Ascending aorta (tissue), 2 donors: ENCODE measurements at regions not wholly inside any gene's neighbourhood (a gene's known extent, or its start where the extent isn't known, plus 50 kb on each side); places are given as distances from the start of the nearest gene placed in this dataset.

Experiments
- DNase-seq, 2 donors: peaks; one replicate each; pipeline ENCODE4 v3.0.0-alpha.2; 2019; ENCODE audit warnings: low spot score in 2 of 2
- H3K27ac ChIP-seq, 2 donors: fragments of 200-600 bp; sonication (generic); one replicate each; pipeline ENCODE4 v1.5.1; 2016 to 2017; ENCODE audit warnings: mild to moderate bottlenecking in 1 of 2
- H3K27me3 ChIP-seq: fragments of 200-600 bp; sonication (generic); one replicate; pipeline ENCODE4 v1.5.1; 2017
- H3K36me3 ChIP-seq, 2 donors: fragments of 200-600 bp; sonication (generic); one replicate each; pipeline ENCODE4 v1.5.1; 2016
- H3K4me1 ChIP-seq, 2 donors: fragments of 200-600 bp; sonication (generic); one replicate each; pipeline ENCODE4 v1.5.1; 2016 to 2017; ENCODE audit warnings: mild to moderate bottlenecking in 1 of 2
- H3K4me3 ChIP-seq, 2 donors: fragments of 200-600 bp; sonication (generic); one replicate each; pipeline ENCODE4 v1.5.1; 2016 to 2017; ENCODE audit warnings: mild to moderate bottlenecking in 1 of 2
- H3K9me3 ChIP-seq, 2 donors: fragments of 200-600 bp; sonication (generic); one replicate each; pipeline ENCODE4 v1.5.1; 2016
- CTCF ChIP-seq, 3 experiments: fragments of 200-600 bp in 2 of 3; fragments of 450-650 bp in 1 of 3; sonication (generic) in 2 of 3; IDR thresholded peaks; one replicate each; pipeline ENCODE4 v1.5.1; 2016 to 2019; ENCODE audit warnings: antibody characterized with exemption in 3 of 3, mild to moderate bottlenecking in 1 of 3, moderate library complexity in 1 of 3
- intact Hi-C: fragments of 100-400 bp; cut with DNase I; formaldehyde crosslinking; loops from one replicate; pipeline ENCODE4 v1.15.1; 2023

- Histone ChIP-seq H3K4me1 (no peaks in the 10 kb centered on the region), H3K4me3 (no peak overlapping the region), H3K36me3 (no peaks in the 10 kb centered on the region), H3K27ac (no peak overlapping the region), H3K9me3 (peaks cover 0 to 11% of the 10 kb centered on the region in 2 donors), H3K27me3 (no peaks in the 10 kb centered on the region)
- DNase-seq, result no peak
- intact Hi-C loops, result no loop called here
- no peak for TF ChIP-seq CTCF (IDR thresholded peaks at IDR 0.05)
Observed at GRCh38 chr3:72678380-72678779, 169.9 kb downstream of the SHQ1 start.

GRCh38 chr3:72675243-72675642, 173.0 kb downstream of the SHQ1 start:
- no peak overlapping the region for H3K27ac ChIP-seq
- DNase-seq, result no peak
- no peaks in the 10 kb centered on the region for H3K27me3 ChIP-seq
- no peak for TF ChIP-seq CTCF (IDR thresholded peaks at IDR 0.05)
- H3K4me1 ChIP-seq, result no peaks in the 10 kb centered on the region
- intact Hi-C loops, result no loop called here
- H3K36me3 ChIP-seq, result no peaks in the 10 kb centered on the region
- no peak overlapping the region for H3K4me3 ChIP-seq
- peaks cover 0 to 4% of the 10 kb centered on the region in 2 donors for H3K9me3 ChIP-seq

GRCh38 chr3:72673011-72673771, 175.1 kb downstream of the SHQ1 start:
- no peaks in the 10 kb centered on the region for H3K27me3 ChIP-seq
- intact Hi-C loops, result no loop called here
- TF ChIP-seq CTCF (IDR thresholded peaks at IDR 0.05), result no peak
- H3K27ac ChIP-seq, result no peak overlapping the region
- no peaks in the 10 kb centered on the region for H3K36me3 ChIP-seq
- H3K9me3 ChIP-seq, result peaks cover 0 to 4% of the 10 kb centered on the region in 2 donors
- H3K4me1 ChIP-seq, result no peaks in the 10 kb centered on the region
- H3K4me3 ChIP-seq, result no peak overlapping the region
- DNase-seq, result no peak

GRCh38 chr3:72669224-72669623, 179.0 kb downstream of the SHQ1 start:
- DNase-seq, result no peak
- H3K36me3 ChIP-seq, result no peaks in the 10 kb centered on the region
- no peak for TF ChIP-seq CTCF (IDR thresholded peaks at IDR 0.05)
- H3K4me1 ChIP-seq, result peaks cover 0 to 8% of the 10 kb centered on the region in 2 donors
- no peak overlapping the region for H3K4me3 ChIP-seq
- intact Hi-C loops, result loop anchor here (5.0 to 10.0 kb wide), 2 partner anchors 153 to 404 kb away; no protein-coding TSS in a partner anchor
- no peaks in the 10 kb centered on the region for H3K27me3 ChIP-seq
- no peaks in the 10 kb centered on the region for H3K9me3 ChIP-seq
- H3K27ac ChIP-seq, result no peak overlapping the region

GRCh38 chr3:72666447-72666755, 181.8 kb downstream of the SHQ1 start:
- Histone ChIP-seq H3K4me3 (no peak overlapping the region), H3K9me3 (no peaks in the 10 kb centered on the region), H3K27me3 (no peaks in the 10 kb centered on the region), H3K36me3 (no peaks in the 10 kb centered on the region), H3K27ac (no peak overlapping the region), H3K4me1 (peaks cover 0 to 8% of the 10 kb centered on the region in 2 donors)
- TF ChIP-seq CTCF (IDR thresholded peaks at IDR 0.05), result no peak
- intact Hi-C loops, result loop anchor here (5.0 to 10.0 kb wide), 2 partner anchors 156 to 402 kb away; no protein-coding TSS in a partner anchor
- no peak for DNase-seq
